GM21423 (cell line): ENCODE measurements at regions not wholly inside any gene's neighbourhood (a gene's known extent, or its start where the extent isn't known, plus 50 kb on each side); places are given as distances from the start of the nearest gene placed in this dataset.

Source experiments
- ATAC-seq: cut with Tn5 transposase; IDR thresholded peaks from one replicate; pipeline ENCODE4 v1.9.1; 2021; ENCODE audit warnings: mild to moderate bottlenecking, moderate library complexity; ENCODE audit not compliant: unreplicated experiment

GRCh38 chr4:164461901-164462300, 292.0 kb upstream of the SMIM31 start:
- ATAC-seq = no peak

DNA sequence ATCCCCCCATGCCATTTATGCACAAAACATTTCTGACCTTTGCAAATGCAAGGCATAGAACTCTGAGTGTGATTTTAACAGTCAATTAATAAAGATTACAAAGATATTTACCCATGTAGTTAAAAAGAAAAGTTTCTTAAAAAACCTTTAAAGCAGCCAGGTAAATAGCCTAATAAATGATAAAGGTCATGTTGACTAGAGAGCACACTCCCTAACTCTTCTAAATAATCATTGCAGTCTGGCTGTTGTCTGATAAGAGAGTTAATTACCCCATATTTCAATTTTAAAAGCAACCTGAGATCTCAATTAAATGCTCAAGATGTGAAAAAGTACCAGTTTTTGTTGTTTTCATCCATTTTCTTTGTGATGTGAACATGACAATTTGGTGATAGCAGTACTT, 291.5 kb upstream of the SMIM31 start:
- ATAC-seq = no peak

DNA sequence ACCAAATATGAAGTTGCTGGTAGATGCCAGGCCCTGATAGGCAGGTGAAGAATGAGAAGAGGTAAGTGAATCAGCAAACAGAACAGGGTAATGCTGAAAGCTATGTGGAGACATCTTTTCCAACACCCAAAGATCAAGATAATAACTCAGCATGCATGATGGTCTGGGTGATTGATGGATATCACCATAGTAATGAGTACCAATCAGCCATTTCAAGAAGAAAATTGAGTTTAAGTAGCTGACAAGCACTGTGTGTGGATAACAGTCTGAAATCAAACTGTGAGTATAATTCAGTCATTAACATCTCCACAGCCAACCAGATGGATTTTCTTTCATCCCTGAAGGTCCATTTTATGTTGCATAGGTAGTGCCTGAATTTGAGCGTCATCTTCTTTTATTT, 289.6 kb upstream of the SMIM31 start:
- no peak for ATAC-seq

GRCh38 chr4:164467493-164467892, 286.4 kb upstream of the SMIM31 start:
- no peak for ATAC-seq

GRCh38 chr4:164481306-164482091, 272.4 kb upstream of the SMIM31 start:
- no peak for ATAC-seq

- ATAC-seq = no peak
Measured at GRCh38 chr4:164482092-164482404, 271.9 kb upstream of the SMIM31 start.

DNA sequence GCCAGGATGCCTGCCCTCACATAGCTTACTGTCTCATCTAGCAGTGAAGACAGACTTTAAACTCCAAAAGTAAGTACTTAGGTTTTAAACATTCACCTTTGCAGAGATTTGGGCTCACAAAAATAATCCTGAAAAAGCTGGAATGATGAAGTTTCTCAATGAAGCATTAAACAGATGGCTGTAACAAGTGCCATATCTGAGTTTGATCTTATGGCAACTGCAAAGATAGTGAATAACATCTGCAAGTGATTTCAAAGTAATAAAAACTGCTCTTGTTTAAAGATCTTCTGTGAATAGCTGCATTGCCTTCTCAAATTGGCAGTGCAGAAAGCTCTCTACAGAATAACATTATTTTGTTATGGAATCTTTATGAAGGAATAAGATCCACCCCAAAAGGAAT, 271.2 kb upstream of the SMIM31 start:
- no peak for ATAC-seq

GRCh38 chr4:164483711-164484110, 270.2 kb upstream of the SMIM31 start:
- ATAC-seq = no peak

DNA sequence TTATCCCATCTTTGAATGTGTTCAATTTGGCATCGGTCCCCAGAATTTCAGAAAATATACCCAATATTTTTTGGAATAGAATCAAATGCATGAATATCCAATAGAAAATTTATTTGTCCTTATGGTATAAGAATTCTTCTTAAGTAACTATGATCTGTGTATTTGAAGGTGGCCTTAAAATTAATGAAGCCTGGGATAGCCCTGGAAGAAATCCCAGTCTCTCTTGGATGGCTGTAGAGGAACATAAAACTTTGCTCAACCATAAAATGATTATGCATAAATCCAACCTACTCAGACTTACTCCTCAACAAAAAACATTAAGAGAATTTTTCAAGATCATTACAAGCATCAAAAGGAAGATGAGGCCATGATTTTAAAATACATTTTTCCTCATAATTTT, 269.4 kb upstream of the SMIM31 start:
- ATAC-seq = no peak

DNA sequence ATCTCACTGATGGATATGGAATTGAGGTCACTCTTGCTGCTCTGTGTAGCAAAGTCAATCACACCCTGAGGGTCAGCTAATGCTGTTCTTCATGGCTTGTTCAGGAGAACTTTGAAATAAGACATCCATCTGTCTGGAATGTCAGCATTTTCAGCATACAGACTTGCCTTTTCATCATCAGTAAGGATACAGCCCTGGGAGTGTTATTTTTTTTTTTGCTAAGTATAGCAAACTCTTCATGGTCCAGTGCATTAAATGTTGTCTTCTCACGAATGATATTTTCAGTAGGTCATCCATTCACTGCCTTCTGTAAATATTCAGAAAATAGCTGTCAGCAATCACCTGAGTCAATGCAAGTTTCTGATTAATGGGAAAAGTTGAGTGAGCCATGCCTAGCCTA, 268.8 kb upstream of the SMIM31 start:
- no peak for ATAC-seq

GRCh38 chr4:164488114-164488513, 265.8 kb upstream of the SMIM31 start:
- ATAC-seq = no peak

DNA sequence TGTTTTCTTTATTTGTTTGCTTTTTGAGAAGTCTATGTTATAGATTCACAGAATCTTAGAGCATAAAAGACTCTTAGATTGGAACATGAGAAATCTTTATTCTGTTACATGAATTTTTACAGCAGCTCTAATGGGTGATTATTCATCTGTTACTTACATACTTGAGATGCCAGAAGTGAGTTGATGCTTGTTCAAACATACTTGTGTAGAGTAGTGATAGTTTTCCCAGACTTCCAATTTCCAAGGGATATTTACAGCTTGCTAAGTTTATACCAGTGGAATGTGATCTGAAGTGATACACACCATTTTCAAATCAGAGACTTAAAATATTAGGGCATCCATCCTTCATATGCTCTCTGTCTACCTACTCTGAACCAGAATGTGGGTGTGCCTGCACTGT, 252.9 kb upstream of the SMIM31 start:
- ATAC-seq = no peak

DNA sequence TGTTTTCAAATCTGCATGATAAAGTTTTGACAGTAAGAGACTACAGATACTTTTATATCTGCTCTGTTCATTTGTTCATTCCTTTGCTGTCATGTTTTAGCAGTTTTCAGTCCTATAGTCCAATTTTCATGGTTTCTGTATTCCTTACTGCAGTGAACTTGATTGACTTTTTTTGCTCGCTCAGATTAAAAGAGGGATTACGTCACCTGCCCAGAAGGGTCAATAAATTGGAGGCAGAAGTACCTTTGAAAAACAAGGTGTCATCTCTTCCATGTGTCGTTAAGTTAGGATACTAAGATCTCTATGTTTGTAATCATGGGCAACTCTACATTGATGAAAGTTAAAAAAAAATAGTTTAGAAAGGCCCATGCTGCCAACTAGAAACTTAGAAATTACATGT, 250.1 kb upstream of the SMIM31 start:
- ATAC-seq = no peak

- no peak for ATAC-seq
Measured at GRCh38 chr4:164508097-164508496, 245.8 kb upstream of the SMIM31 start.

DNA sequence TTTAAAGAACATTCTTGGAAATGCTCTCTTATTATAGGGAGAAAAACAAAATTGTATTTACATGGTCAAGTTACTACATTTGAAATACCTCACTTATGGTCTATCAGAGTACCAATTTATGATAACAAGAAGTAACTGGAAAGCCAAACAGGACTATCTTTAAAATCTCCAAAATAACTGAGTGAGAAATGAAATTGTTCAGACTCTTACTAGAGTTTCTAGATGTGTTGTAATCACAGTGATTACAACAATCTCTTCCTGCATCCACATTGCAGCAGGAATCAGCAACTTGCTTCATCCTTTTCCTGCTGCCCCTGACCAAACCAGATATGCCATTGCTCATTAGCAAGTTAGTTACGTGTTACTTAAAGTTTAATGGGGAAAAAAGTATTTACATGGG, 245.2 kb upstream of the SMIM31 start:
- no peak for ATAC-seq

- no peak for ATAC-seq
Measured at GRCh38 chr4:164509951-164510350, 244.0 kb upstream of the SMIM31 start.

- no peak for ATAC-seq
Measured at GRCh38 chr4:164512124-164512523, 241.8 kb upstream of the SMIM31 start.

GRCh38 chr4:164514765-164515164, 239.2 kb upstream of the SMIM31 start:
- ATAC-seq = no peak

GRCh38 chr4:164524789-164525188, 229.1 kb upstream of the SMIM31 start:
- no peak for ATAC-seq

DNA sequence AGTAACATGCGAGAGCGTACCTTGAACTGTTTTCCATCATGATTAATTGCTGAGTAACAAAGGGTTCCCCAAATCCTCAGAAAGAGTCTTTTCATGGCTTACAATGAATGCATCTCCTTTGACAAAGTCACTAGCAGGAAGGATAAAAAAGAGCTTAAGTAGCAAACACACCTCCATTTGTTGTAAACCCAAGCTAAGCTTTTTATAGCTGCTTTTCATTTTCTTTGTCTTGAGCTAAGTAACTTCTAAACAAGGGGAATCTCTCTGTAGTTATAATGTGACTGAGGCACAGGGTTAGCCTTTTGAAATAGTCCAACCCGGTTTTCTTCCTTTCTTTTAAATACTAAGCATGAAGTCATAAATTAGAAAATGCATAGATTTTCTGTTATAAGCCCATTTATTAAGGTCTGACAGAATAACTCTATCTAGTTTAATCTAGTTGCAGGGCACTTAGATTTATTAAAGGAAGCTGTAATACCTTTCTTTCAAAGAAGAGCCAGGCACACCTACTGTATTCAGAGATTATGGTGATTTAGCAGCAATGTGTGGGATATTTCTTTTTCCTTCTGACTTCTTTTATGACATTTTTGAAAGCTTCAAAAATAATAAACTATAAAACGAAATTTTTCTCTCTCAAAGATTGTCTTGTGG, 226.9 kb upstream of the SMIM31 start:
- no peak for ATAC-seq

DNA sequence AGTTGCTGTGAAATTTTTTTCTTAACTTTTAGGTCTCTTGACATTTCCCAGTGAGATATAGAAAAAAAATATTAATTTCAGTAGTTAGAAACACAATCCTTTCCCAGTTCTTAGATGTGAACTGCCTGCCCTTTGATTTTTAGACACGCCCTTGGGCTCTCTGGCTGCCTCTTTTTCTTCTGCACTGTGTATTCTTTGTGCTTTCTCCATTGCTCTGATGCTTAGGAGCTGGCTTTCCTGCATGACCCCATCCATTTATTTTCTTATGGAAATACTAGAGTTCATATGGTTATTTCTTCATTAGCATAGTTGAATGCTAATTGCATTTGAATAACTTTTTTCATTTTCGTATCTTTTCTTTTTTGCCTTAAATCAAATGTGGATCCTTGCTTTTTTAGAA, 224.9 kb upstream of the SMIM31 start:
- no peak for ATAC-seq

DNA sequence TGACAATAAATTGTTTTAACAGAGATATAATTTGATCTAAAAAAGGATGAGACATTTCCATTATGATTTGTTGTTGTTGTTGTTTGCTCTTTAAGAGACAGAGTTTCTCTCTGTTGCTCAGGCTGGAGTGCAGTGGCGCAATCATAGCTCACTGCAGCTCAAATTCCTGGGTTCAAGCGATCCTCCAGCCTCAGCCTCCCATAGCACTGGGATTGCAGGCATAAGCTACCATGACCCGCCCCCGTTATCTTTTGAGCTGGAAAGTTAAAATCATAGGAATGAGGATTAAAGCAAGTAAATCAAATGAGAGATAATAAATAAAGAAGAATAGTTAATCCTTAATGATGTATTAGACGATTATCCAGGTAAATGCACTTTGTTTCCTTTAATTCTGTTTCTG, 224.4 kb upstream of the SMIM31 start:
- no peak for ATAC-seq

GRCh38 chr4:164531336-164531735, 222.6 kb upstream of the SMIM31 start:
- no peak for ATAC-seq
